Stimulated activated naive CD8-positive, alpha-beta T cell treated with anti-CD3 and anti-CD28 coated beads, Interleukin-15, Interleukin-2, amounts not matched to agents 100 ng/mL and 50 ng/mL, for 24 hours (primary cell): ENCODE measurements at regions not wholly inside any gene's neighbourhood (a gene's known extent, or its start where the extent isn't known, plus 50 kb on each side); places are given as distances from the start of the nearest gene placed in this dataset.

ENCODE experiments used
- H3K27ac Mint-ChIP-seq: one replicate; pipeline ENCODE4 v1.8.0; 2021; ENCODE audit warnings: mild to moderate bottlenecking, mixed read lengths
- H3K27me3 Mint-ChIP-seq: one replicate; pipeline ENCODE4 v1.8.0; 2021; ENCODE audit warnings: mixed read lengths
- H3K36me3 Mint-ChIP-seq: one replicate; pipeline ENCODE4 v1.8.0; 2021; ENCODE audit warnings: low read depth, mixed read lengths
- H3K4me1 Mint-ChIP-seq: one replicate; pipeline ENCODE4 v1.8.0; 2021; ENCODE audit warnings: low read depth, mixed read lengths
- H3K4me3 Mint-ChIP-seq: one replicate; pipeline ENCODE4 v1.8.0; 2021; ENCODE audit warnings: mild to moderate bottlenecking, mixed read lengths
- H3K9me3 Mint-ChIP-seq: one replicate; pipeline ENCODE4 v1.8.0; 2021; ENCODE audit warnings: mixed read lengths

DNA sequence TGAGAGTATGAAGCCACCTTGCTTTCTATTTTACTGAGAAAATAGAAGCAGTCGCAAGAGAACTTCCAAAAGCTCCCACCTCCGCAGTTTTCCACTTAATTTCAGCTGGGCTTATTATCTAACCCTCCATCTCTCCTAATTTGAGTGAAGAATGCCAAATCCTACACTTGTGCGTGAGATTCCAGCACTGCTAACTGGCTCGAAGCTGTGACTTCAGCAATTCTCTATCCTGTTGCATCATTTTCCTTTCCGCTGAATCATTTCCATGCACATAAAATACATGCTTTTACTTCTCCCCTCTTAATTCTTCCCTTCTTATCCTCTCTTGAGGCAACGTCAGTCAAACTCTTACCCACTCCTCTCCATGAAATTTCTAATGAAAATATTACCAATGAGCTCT lies 189.5 kb downstream of the GASK1B start:
- Mint-ChIP-seq H3K36me3 (no peaks in the 10 kb centered on the region), H3K4me1 (peaks cover 3% of the 10 kb centered on the region), H3K4me3 (no peak overlapping the region), H3K9me3 (no peaks in the 10 kb centered on the region), H3K27me3 (peaks cover 15% of the 10 kb centered on the region), H3K27ac (no peak overlapping the region)

GRCh38 chr4:157980158-157980557 lies 192.7 kb downstream of the GASK1B start:
- Mint-ChIP-seq H3K27ac (no peak overlapping the region), H3K36me3 (no peaks in the 10 kb centered on the region), H3K4me1 (peaks cover 3% of the 10 kb centered on the region), H3K27me3 (peaks cover 22% of the 10 kb centered on the region), H3K9me3 (no peaks in the 10 kb centered on the region), H3K4me3 (no peak overlapping the region)

DNA sequence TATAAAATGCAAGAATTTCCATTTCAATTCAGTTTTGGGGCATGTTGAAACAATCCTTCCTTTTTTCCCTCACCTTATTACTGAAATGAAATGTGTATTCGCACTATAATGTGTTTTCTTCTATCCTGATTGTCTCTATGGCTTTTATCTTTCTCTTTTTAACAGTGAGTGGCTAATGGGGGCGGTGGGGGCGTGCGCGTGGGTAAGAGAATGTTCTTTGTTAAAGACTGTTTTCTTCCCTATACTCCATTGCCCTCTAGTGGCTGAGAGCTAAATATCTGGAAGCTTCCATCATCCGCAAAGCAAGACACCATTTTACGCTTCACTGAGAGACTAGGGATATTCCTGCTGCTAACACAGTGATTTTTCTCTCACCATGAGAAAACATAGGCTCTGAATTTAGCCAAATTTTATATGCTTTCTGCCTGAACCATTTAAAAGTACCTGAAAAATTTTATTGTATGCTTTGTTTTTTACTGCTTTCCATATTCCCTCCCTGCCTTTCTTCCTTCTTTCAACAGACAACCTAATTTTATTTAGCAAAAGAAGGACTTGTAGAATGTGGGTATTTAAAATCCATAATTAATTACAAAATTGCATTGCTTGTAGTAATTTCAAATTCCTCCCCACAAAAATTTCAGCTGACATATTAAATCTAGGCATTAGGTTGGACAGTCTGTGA lies 194.0 kb downstream of the GASK1B start:
- H3K36me3 Mint-ChIP-seq, result no peaks in the 10 kb centered on the region
- no peak overlapping the region for H3K4me3 Mint-ChIP-seq
- no peak overlapping the region for H3K27ac Mint-ChIP-seq
- no peaks in the 10 kb centered on the region for H3K9me3 Mint-ChIP-seq
- H3K27me3 Mint-ChIP-seq, result peaks cover 22% of the 10 kb centered on the region
- peaks cover 3% of the 10 kb centered on the region for H3K4me1 Mint-ChIP-seq

GRCh38 chr4:157977086-157977485 lies 195.7 kb downstream of the GASK1B start:
- peaks cover 3% of the 10 kb centered on the region for H3K4me1 Mint-ChIP-seq
- H3K27me3 Mint-ChIP-seq, result peaks cover 25% of the 10 kb centered on the region
- no peaks in the 10 kb centered on the region for H3K9me3 Mint-ChIP-seq
- H3K36me3 Mint-ChIP-seq, result no peaks in the 10 kb centered on the region
- no peak overlapping the region for H3K27ac Mint-ChIP-seq
- H3K4me3 Mint-ChIP-seq, result no peak overlapping the region

- Mint-ChIP-seq H3K36me3 (no peaks in the 10 kb centered on the region), H3K4me1 (no peaks in the 10 kb centered on the region), H3K27me3 (peaks cover 10% of the 10 kb centered on the region), H3K9me3 (no peaks in the 10 kb centered on the region), H3K27ac (no peak overlapping the region), H3K4me3 (no peak overlapping the region)
Measured at GRCh38 chr4:157973297-157973696, 199.5 kb downstream of the GASK1B start.

DNA sequence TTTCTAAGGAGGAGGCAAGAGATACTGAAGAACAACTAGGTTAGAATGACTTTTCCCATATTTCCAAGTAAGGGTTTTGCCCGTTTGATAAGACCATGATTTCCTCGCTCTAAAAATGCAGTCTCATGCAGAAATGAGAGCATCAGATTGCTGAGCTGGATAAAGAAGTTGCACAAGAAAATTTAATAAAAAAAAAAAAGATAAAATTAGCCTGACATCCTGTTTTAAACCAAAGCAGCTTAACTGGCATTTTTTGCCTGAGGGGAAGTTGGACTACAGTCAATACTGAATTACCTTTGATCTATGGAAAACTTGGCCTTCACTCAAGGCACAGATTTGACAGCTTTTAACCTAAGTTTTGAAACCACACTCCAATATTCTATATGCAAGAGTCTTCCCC lies 208.4 kb downstream of the GASK1B start:
- H3K9me3 Mint-ChIP-seq, result no peaks in the 10 kb centered on the region
- H3K36me3 Mint-ChIP-seq, result no peaks in the 10 kb centered on the region
- no peak overlapping the region for H3K27ac Mint-ChIP-seq
- no peaks in the 10 kb centered on the region for H3K4me1 Mint-ChIP-seq
- no peak overlapping the region for H3K4me3 Mint-ChIP-seq
- no peaks in the 10 kb centered on the region for H3K27me3 Mint-ChIP-seq

GRCh38 chr4:157961229-157961990 lies 211.4 kb downstream of the GASK1B start:
- Mint-ChIP-seq H3K9me3 (no peaks in the 10 kb centered on the region), H3K27ac (no peak overlapping the region), H3K4me3 (no peak overlapping the region), H3K27me3 (no peaks in the 10 kb centered on the region), H3K36me3 (no peaks in the 10 kb centered on the region), H3K4me1 (no peaks in the 10 kb centered on the region)

GRCh38 chr4:157957905-157958304 lies 214.9 kb downstream of the GASK1B start:
- H3K9me3 Mint-ChIP-seq, result no peaks in the 10 kb centered on the region
- H3K27me3 Mint-ChIP-seq, result no peaks in the 10 kb centered on the region
- no peak overlapping the region for H3K27ac Mint-ChIP-seq
- H3K4me3 Mint-ChIP-seq, result no peak overlapping the region
- H3K4me1 Mint-ChIP-seq, result no peaks in the 10 kb centered on the region
- H3K36me3 Mint-ChIP-seq, result no peaks in the 10 kb centered on the region

GRCh38 chr4:157942017-157942416 lies 230.8 kb downstream of the GASK1B start:
- Mint-ChIP-seq H3K36me3 (no peaks in the 10 kb centered on the region), H3K4me3 (no peak overlapping the region), H3K27me3 (no peaks in the 10 kb centered on the region), H3K27ac (no peak overlapping the region), H3K4me1 (no peaks in the 10 kb centered on the region), H3K9me3 (no peaks in the 10 kb centered on the region)

GRCh38 chr4:157934151-157934550 lies 238.7 kb downstream of the GASK1B start:
- Mint-ChIP-seq H3K27ac (no peak overlapping the region), H3K9me3 (no peaks in the 10 kb centered on the region), H3K4me3 (no peak overlapping the region), H3K36me3 (no peaks in the 10 kb centered on the region), H3K27me3 (no peaks in the 10 kb centered on the region), H3K4me1 (no peaks in the 10 kb centered on the region)

DNA sequence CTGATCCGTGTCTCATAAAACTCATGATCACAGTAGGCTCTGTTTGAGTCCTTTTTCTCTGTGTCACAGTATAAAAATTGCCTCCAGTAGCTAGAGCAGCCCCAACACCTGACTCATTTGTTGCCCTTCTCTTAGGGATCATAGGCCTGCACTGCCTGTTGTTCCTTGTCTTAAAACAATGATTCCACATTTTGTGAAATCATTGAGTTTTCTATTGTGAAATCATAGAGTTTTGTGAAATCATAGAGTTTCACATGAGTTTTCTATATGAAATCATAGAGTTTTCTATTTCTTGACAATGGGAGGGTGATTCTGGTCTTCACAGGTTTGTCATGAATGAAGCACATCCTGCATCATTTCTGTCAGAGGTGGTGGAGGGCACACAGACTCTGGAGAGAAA lies 239.9 kb downstream of the GASK1B start:
- no peak overlapping the region for H3K27ac Mint-ChIP-seq
- no peaks in the 10 kb centered on the region for H3K9me3 Mint-ChIP-seq
- H3K4me1 Mint-ChIP-seq, result no peaks in the 10 kb centered on the region
- H3K27me3 Mint-ChIP-seq, result no peaks in the 10 kb centered on the region
- no peak overlapping the region for H3K4me3 Mint-ChIP-seq
- no peaks in the 10 kb centered on the region for H3K36me3 Mint-ChIP-seq

DNA sequence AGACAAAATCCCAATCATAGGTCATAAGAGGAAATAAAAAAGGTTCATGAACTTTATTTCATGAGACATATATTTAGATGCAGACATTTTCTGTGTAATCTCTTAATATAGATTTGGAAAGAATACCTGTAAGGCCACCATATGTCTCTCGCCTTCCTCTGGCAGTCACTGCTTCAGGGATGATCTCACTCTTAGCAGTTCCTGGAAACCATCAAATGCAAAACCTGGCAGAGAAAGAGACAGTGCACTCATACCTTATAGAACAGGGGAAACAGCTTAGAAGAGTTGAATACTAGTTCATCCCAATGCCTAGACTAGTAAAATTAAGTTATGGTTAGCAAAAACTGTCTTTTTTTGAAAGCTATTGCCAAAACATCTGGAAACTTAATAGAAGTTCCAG lies 243.3 kb downstream of the GASK1B start:
- no peak overlapping the region for H3K4me3 Mint-ChIP-seq
- no peaks in the 10 kb centered on the region for H3K36me3 Mint-ChIP-seq
- no peaks in the 10 kb centered on the region for H3K9me3 Mint-ChIP-seq
- no peaks in the 10 kb centered on the region for H3K4me1 Mint-ChIP-seq
- no peak overlapping the region for H3K27ac Mint-ChIP-seq
- H3K27me3 Mint-ChIP-seq, result no peaks in the 10 kb centered on the region

- Mint-ChIP-seq H3K4me1 (no peaks in the 10 kb centered on the region), H3K9me3 (peaks cover 14% of the 10 kb centered on the region), H3K27ac (no peak overlapping the region), H3K4me3 (no peak overlapping the region), H3K27me3 (no peaks in the 10 kb centered on the region), H3K36me3 (no peaks in the 10 kb centered on the region)
Measured at GRCh38 chr4:157918036-157918832, 254.6 kb downstream of the GASK1B start.

DNA sequence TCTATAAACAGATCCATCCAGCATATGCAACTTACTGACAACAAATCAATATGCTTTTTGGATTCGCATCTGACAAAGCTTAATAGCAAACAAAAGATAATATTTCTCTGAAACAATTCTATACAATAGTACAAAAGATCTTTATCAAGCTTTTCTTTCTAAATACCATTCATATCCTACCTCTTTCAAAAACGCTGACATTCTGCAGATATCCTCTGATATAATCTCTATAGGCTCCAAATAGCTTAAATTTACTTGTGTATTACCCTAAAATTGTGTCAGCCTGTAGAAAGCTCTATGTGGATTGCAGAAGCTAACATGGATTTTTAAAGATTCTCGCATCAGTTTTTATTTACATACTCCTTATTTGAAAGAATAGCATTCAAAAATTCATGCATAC lies 260.6 kb downstream of the GASK1B start:
- Mint-ChIP-seq H3K9me3 (no peaks in the 10 kb centered on the region), H3K36me3 (no peaks in the 10 kb centered on the region), H3K27ac (no peak overlapping the region), H3K27me3 (no peaks in the 10 kb centered on the region), H3K4me3 (no peak overlapping the region), H3K4me1 (no peaks in the 10 kb centered on the region)

DNA sequence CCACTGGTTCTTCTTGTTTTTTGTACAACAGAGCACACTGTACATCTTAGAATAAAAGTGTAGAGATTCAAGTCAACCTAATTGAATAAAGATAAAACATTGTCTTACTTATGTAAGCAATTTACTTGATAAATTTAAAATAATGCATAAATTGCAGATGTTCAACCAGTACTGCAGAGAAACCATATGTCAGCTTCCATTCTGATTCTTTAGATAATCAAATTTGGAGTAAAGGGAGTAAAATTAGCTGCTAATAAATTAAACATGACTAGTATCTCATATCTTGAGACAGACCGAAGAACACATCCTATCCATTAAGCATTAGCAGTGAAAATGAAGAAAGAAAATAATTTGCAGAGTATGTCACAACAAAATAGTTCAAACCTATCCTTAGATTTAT lies 261.2 kb downstream of the GASK1B start:
- Mint-ChIP-seq H3K27ac (no peak overlapping the region), H3K9me3 (no peaks in the 10 kb centered on the region), H3K36me3 (no peaks in the 10 kb centered on the region), H3K4me1 (no peaks in the 10 kb centered on the region), H3K4me3 (no peak overlapping the region), H3K27me3 (no peaks in the 10 kb centered on the region)
